Stimulated activated CD8-positive, alpha-beta memory T cell treated with anti-CD3 and anti-CD28 coated beads, Interleukin-12 subunit alpha, Interleukin-12 subunit beta, amount 100 ng/mL, for 24 hours (primary cell): ENCODE measurements at regions not wholly inside any gene's neighbourhood (a gene's known extent, or its start where the extent isn't known, plus 50 kb on each side); places are given as distances from the start of the nearest gene placed in this dataset.

Experiments
- DNase-seq: peaks from one replicate; pipeline ENCODE4 v3.0.0-alpha.2; 2020; ENCODE audit errors: extremely low read depth

DNA sequence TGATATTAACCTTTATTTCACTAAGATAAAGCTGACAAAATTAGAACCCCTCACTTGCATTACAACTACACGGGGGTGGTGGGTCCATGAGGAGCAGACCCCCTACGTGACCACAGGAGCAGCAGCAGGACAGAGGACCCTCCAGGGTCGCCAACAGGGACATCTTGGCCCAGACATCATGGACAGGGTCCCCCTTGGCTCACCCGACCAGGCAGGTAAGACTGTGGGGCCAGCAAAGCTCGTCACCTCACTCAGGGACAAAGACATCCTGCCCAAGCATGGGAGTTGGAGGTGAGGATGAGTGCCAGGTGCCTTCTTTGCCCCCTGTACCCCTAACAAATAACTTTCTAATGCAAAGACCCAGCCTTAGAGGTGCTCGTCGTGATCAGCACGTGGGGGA, 111.3 kb upstream of the RAB6C start:
- no peak for DNase-seq

DNA sequence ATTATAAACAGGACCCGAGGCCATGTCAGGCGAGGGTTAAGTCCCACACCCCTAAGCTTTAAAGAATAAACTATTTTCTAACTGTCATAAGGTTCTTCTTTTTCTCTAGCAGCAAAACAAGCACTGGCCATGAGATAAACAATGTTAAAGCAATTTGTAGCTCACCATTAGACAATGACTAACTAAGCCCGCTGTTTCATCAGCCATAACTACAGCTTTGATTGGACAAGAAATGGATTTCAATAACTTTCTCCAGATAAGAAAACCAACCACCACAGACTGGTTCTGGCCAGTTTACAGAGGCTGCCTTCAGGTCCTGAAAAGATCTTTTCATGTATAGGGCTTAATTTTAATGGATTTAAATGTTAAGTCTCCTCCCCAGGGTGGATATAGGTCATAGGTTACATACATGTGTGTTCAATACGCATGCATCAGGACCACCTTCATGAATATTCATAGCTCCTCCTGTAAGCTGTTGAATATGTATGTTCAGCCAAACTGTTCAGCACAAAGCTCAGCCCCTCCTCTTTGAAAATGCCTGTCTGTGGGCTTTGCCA, 108.7 kb upstream of the RAB6C start:
- no peak for DNase-seq

- no peak for DNase-seq
These were observed 107.0 kb upstream of the RAB6C start for GRCh38 chr2:129872446-129872845.

GRCh38 chr2:129876541-129876940, 102.9 kb upstream of the RAB6C start:
- no peak for DNase-seq

- peak; percentile 75 for DNase-seq
These were observed 102.2 kb upstream of the RAB6C start for GRCh38 chr2:129877289-129877741.

DNA sequence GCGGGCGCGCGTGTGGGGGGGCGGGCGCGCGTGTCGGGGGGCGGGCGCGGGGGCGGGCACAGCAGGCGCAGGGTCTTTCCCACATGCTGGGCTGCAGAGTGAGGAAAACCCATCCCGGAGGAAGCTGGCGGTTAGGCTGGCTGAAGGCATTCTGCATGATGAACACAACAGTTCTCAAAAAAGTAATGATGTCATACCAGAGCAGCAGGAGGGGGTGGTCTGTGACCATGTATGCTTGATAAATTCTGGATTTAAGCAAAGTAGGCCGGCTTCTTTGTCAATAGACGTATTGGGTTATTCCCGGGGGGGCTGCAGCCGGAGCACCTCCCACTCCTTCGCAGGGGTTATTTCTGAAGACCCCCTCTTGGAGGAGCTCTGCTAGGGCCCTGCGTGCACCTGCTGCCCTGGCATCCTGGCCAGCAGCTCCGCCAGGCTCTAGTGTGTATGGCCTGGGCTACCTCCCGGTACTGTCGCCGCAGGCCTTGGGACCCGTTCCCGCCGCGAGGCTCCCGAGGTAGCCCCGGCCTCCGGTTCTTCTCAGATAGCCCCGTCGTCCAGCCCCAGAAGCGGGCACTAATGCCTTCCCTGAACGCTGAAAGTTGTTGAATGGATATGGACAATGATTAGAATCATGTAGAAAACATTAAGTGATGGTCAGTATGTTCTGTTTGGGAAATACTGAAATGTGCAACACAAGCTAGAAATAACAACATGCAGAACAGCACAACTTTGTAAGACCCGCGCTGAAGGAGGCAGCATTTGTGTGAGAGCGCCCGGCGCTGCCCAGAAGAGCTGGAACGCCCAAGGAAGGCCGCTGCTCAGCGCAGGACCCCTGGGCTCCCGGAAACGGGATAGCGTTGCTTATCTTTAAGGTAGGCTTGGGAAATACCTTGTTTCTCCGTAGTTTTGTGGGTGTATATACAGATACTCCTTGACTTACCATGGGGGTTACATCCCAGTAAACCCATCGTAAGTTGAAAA, 101.4 kb upstream of the RAB6C start:
- peak; percentile 9 for DNase-seq

GRCh38 chr2:129879614-129880180, 99.8 kb upstream of the RAB6C start:
- no peak for DNase-seq

- no peak for DNase-seq
These were observed 99.2 kb upstream of the RAB6C start for GRCh38 chr2:129880309-129880708.

- DNase-seq = no peak
These were observed 98.5 kb upstream of the RAB6C start for GRCh38 chr2:129880971-129881370.

DNA sequence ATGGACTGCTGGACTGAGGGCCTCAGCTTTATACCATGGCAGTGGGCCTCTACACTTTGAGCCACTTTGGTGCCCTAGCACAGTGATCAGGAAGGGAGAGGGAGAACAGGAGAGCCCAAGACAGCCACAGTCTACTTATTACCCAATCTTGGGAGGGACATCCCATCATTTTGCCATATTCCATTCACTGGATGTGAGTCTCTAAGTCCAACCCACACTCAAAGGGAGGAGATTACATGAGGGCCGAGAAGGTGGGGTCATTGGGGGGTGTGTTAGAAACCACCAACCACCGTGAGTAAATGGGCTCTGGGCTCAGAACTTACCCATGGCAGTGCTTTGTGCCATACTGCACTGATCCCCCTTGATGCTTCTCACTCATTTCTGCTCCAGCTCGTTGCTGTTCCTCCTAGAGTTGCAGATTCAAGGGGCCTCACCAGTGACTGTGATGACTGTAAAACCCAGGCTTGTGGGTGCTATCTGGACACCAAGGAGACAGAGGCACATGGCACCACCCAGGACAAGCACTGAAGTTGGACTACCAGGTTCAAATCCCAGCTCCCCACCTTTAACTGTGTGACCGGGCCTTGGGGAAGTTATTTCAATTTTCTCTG, 97.6 kb upstream of the RAB6C start:
- no peak for DNase-seq

DNA sequence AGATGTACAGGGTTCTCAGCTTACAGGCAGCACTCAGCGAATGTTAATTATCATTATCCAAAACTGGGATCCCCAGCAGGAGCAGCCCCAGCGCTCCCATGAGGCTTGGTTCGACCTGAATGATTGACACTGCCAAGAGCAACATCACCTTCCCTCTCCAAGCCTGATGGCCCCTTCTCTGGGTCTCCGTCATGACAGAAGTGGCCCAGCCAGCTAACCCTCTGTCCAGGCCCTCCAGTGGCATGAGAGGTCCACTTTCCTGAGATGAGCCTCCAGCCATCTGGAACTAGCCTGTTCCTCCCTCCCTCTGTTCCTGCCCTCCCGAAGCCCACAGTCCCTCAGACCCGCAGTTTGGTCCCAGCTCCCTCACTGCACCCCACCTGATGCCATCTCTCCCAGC, 97.0 kb upstream of the RAB6C start:
- no peak for DNase-seq

- no peak for DNase-seq
These were observed 96.3 kb upstream of the RAB6C start for GRCh38 chr2:129883121-129883520.

DNA sequence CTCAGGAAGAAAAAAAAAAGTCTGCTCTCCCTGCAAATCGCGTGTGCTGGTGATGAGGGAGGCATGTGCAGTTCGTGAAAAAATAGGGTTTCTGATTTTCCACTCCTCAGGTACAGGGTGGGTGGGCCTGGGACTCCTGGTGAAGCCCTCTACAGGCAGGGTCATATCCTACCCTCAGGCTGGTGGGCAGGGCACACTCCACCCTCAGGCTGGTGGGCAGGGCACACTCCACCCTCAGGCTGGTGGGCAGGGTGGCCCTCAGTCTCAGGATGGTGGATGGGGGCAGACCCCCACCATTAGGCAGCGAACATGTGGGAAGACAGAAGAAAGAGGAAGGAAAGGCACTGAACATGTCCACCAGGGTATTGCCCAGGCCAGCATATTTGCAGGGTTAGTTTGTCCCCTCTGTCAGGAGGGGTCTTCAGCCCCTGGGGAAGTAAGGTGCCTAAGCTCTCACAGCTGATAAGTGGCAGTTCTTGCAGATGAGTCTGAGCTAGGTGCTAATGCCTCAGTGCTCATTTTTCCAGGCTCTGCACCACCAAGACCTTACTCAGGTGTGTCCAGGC, 95.2 kb upstream of the RAB6C start:
- DNase-seq = no peak

DNA sequence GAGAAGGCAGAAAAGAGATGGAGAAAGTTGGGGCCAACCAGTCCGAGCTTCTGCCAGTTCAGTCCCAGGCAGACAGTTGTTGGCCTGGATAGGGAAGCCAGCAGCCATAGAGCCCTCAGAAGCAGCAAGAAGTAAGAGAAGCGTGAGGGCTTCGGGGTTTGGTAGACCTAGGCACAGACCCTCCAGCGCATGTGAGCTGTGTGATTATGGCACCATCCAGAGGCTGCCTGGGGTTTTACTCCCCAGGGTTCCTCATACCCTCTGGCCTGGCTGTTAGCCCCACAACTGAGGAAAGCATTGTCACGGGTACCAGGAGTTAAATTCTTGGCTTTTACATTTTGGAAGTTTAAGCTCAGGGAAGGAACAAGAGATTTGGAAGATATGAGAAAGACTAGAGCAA, 93.7 kb upstream of the RAB6C start:
- DNase-seq = no peak

DNA sequence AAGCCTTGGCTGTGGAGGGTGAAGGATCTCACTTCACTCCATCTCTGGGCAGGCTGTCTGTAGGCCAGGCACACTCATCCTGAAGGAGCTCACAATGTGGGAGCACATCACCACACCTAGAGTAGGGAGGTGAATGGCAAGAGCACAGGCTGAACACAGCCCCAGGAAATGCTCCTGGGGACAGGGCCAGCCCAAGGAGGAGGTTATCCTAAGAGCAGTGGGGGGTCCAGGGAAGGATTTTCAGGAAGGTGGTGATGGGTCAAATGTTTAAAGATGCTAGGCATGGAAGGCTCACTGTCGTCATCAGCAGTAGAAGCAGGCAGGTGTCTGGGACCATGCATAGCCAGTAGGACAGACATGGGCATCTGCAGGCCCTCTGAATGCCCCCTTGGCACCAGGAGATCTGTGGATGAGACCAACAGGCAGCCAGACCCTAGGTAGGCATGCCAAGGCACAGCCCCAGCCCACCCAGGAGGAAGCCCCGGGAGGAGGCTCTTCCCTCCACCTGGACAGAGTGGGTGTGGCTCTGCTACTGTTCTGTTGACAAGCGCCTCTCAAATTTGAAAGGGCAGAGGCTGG, 91.7 kb upstream of the RAB6C start:
- no peak for DNase-seq

- DNase-seq = no peak
These were observed 91.0 kb upstream of the RAB6C start for GRCh38 chr2:129888461-129888860.

- DNase-seq = no peak
These were observed 90.6 kb upstream of the RAB6C start for GRCh38 chr2:129888896-129889295.

DNA sequence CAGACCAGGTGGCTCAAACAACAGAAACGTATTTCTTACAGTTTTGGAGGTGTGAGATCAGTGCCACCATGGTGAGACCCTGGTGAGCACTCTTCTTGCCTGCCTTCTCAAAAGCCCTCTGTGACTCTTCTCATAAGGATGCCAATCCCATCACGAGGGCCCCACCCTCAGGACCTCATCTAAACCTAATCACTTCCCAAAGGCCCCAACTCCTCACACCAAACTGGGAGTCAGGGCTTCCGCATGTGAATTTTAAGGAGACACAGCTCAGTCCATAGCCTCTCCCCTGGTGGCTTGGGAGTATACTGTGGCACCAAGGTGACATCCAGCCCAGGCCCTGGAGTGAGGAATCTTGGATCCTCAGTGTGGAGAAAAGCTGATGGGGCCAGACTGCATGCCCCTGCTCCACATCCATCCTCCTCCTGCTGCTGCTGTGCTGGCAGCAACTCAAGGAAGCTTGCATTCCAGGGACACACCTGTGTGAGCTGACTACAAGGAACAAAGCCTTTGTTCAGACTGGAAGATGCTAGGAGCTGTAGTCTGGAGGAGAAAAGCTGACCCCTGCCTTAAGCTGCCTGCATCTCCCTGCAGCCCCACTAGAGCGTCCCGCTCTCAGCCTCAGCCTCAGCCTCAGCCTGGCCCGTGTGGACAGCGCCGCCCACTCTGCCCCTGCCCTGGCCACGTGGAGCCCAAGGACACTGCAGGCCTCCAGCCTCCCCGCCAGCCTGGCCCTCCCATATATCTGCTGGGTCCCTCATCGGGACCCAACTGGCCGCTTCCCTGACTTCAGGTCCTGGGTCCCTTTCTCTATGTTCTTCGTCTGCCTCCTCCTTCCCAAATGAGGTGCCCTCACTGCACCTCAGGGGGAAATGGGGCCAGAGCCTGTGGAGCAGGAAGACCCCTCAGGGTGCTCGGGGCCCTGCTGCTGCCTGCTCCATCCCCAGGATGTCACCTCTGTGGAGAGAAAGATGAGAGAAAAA, 87.8 kb upstream of the RAB6C start:
- no peak for DNase-seq

DNA sequence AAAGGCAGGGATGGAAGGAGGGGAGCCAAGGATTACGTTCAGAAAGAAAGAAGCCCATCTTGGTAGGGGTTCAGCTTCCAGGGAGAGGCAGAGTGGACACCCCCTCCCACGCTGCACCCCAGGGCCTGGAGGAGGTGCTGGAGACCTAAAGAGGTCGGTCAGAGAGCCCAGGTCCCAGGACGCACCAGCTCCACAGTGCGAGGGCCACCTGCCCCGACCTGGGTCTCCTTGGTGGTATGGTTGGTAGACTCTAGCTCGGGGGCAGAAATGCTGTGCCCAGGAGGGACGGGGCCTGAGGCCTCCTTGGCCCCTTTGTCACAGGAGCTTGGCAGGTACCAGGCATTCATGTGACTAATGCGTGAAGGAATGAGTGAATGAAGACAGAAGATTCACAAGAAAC, 87.1 kb upstream of the RAB6C start:
- no peak for DNase-seq

- DNase-seq = no peak
These were observed 86.7 kb upstream of the RAB6C start for GRCh38 chr2:129892773-129893172.

- DNase-seq = no peak
These were observed 86.2 kb upstream of the RAB6C start for GRCh38 chr2:129893244-129893643.
